MM.1S (cell line): ENCODE measurements at regions not wholly inside any gene's neighbourhood (a gene's known extent, or its start where the extent isn't known, plus 50 kb on each side); places are given as distances from the start of the nearest gene placed in this dataset.

Source experiments
- EZH2 ChIP-seq: fragments of 300-600 bp; sonication (generic); optimal IDR thresholded peaks from 2 replicates; pipeline ENCODE3; 2017; ENCODE audit warnings: low read depth, mild to moderate bottlenecking, antibody characterized with exemption, low read length, mixed read lengths
- EZH2phosphoT487 ChIP-seq: fragments of 300-600 bp; sonication (generic); IDR thresholded peaks from 2 replicates; pipeline ENCODE4 v1.6.1; 2018; ENCODE audit warnings: antibody characterized with exemption, low read length
- TF ChIP-seq, protein P1 (sequence below): fragments of 300-600 bp; sonication (generic); IDR thresholded peaks from 2 replicates; pipeline ENCODE4 v1.5.1; 2016; ENCODE audit warnings: antibody characterized with exemption, low read length, mixed read lengths

GRCh38 chr9:110133608-110134210 is 74.2 kb downstream of the C9orf152 start:
- TF ChIP-seq, protein P1, sequence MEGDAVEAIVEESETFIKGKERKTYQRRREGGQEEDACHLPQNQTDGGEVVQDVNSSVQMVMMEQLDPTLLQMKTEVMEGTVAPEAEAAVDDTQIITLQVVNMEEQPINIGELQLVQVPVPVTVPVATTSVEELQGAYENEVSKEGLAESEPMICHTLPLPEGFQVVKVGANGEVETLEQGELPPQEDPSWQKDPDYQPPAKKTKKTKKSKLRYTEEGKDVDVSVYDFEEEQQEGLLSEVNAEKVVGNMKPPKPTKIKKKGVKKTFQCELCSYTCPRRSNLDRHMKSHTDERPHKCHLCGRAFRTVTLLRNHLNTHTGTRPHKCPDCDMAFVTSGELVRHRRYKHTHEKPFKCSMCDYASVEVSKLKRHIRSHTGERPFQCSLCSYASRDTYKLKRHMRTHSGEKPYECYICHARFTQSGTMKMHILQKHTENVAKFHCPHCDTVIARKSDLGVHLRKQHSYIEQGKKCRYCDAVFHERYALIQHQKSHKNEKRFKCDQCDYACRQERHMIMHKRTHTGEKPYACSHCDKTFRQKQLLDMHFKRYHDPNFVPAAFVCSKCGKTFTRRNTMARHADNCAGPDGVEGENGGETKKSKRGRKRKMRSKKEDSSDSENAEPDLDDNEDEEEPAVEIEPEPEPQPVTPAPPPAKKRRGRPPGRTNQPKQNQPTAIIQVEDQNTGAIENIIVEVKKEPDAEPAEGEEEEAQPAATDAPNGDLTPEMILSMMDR: no peak
- TF ChIP-seq EZH2 (no peak), EZH2phosphoT487 (no peak)
